ENCODE measurements at regions not wholly inside any gene's neighbourhood (a gene's known extent, or its start where the extent isn't known, plus 50 kb on each side); places are given as distances from the start of the nearest gene placed in this dataset.

GRCh38 chr7:115235075-115235474 is 313.2 kb downstream of the MDFIC start:
- no peaks in the 10 kb centered on the region for H3K27me3 ChIP-seq
- WGBS: 92% methylated on average over 2 of the region's 2 CpGs
- DNase-seq (ENCODE audit: extremely low spot score): no peak

GRCh38 chr7:115233809-115234208 is 311.9 kb downstream of the MDFIC start:
- no peaks in the 10 kb centered on the region for H3K27me3 ChIP-seq
- H3K9me3 ChIP-seq: peaks cover 0 to 7% (median 0%) of the 10 kb centered on the region in 4 donors
- TF ChIP-seq POLR2A (IDR thresholded peaks at IDR 0.05; ENCODE audit: low read depth) (no peak), CTCF (IDR thresholded peaks at IDR 0.05) (no peak), POLR2AphosphoS5 (IDR thresholded peaks at IDR 0.05) (no peak), EP300 (IDR thresholded peaks at IDR 0.05) (no peak)
- H3K4me3 ChIP-seq: no peak overlapping the region
- H3K27ac ChIP-seq (replicated peaks in 1 of 4): no peak overlapping the region
- peaks cover 0 to 13% (median 4%) of the 10 kb centered on the region in 4 donors for H3K4me1 ChIP-seq
- no peaks in the 10 kb centered on the region for H3K36me3 ChIP-seq
- DNase-seq (ENCODE audit: extremely low spot score): no peak
- 93% methylated on average over 3 of the region's 3 CpGs for WGBS
- intact Hi-C loops (cut with DNase I): no loop called here

More at GRCh38 chr7:115235075-115235474, 313.2 kb downstream of the MDFIC start:
- intact Hi-C loops (cut with DNase I): no loop called here
- Histone ChIP-seq H3K9me3 (peaks cover 0 to 7% (median 0%) of the 10 kb centered on the region in 4 donors), H3K27ac (replicated peaks in 1 of 4) (no peak overlapping the region), H3K4me3 (no peak overlapping the region), H3K4me1 (peaks cover 0 to 13% (median 4%) of the 10 kb centered on the region in 4 donors), H3K36me3 (no peaks in the 10 kb centered on the region)
- TF ChIP-seq CTCF (IDR thresholded peaks at IDR 0.05) (no peak), EP300 (IDR thresholded peaks at IDR 0.05) (no peak), POLR2AphosphoS5 (IDR thresholded peaks at IDR 0.05) (no peak), POLR2A (IDR thresholded peaks at IDR 0.05; ENCODE audit: low read depth) (no peak)

- WGBS: 77% methylated on average over 3 of the region's 3 CpGs
- DNase-seq (ENCODE audit: extremely low spot score): no peak
- intact Hi-C loops (cut with DNase I): no loop called here
These were observed 310.1 kb downstream of the MDFIC start for GRCh38 chr7:115232041-115232440.

DNA sequence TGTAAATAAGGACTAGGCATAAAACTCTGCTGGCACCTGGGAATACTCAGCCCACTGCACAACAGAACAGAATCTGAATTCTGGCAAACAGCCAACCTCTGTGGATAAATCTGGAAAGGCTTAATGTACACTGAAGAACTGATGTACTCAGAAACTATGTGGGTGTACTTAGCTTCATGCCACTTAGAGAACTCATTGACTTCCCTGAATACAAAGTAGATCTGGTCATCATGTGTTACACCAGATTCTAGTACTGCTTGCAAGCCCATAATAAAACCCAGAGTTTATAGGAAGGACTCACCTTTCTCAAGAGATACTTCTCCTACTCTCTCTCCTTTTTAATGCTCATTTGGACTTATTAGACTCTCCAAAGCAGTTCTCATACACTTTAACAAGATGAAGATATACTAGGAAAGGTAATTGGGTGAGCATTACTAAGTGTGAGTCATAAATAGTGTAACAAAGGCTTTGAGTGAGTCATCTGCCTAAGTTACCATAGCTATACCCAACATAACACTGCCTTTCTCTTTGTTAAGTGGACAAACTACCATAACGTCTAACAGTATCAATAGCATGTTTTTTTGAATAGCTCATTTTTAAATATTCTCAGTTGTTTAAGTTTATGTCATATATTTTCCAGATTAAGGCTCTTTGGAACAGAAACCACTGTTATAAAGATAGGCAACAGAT is 309.1 kb downstream of the MDFIC start:
- Histone ChIP-seq H3K4me3 (no peak overlapping the region), H3K9me3 (peaks cover 0 to 5% (median 0%) of the 10 kb centered on the region in 4 donors), H3K27ac (replicated peaks in 1 of 4) (peak overlapping the region in 2 of 4 donors; percentile 38 to 43), H3K36me3 (no peaks in the 10 kb centered on the region), H3K27me3 (no peaks in the 10 kb centered on the region), H3K4me1 (peaks cover 0 to 13% (median 4%) of the 10 kb centered on the region in 4 donors)
- WGBS: 7% methylated on average over 1 of the region's 1 CpG
- DNase-seq (ENCODE audit: extremely low spot score): no peak
- intact Hi-C loops (cut with DNase I): no loop called here
- TF ChIP-seq POLR2AphosphoS5 (IDR thresholded peaks at IDR 0.05) (peak in 1 of 2 donors; percentile 46), CTCF (IDR thresholded peaks at IDR 0.05) (no peak)

More at GRCh38 chr7:115232041-115232440, 310.1 kb downstream of the MDFIC start:
- no peak overlapping the region for H3K27ac ChIP-seq (replicated peaks in 1 of 4)
- H3K4me1 ChIP-seq: peaks cover 0 to 13% (median 4%) of the 10 kb centered on the region in 4 donors
- H3K36me3 ChIP-seq: no peaks in the 10 kb centered on the region
- H3K9me3 ChIP-seq: peaks cover 0 to 7% (median 0%) of the 10 kb centered on the region in 4 donors
- no peak overlapping the region for H3K4me3 ChIP-seq
- no peaks in the 10 kb centered on the region for H3K27me3 ChIP-seq
- TF ChIP-seq CTCF (IDR thresholded peaks at IDR 0.05) (no peak), EP300 (IDR thresholded peaks at IDR 0.05) (no peak), POLR2AphosphoS5 (IDR thresholded peaks at IDR 0.05) (no peak), POLR2A (IDR thresholded peaks at IDR 0.05; ENCODE audit: low read depth) (no peak)
